H1 (cell line): ENCODE measurements at regions not wholly inside any gene's neighbourhood (a gene's known extent, or its start where the extent isn't known, plus 50 kb on each side); places are given as distances from the start of the nearest gene placed in this dataset.

ENCODE experiments used
- CTCF ChIA-PET: fragments of 300-600 bp; sonication (Branson Sonifier 250); formaldehyde crosslinking; loops from one replicate; lab custom pipeline; 2021; ENCODE audit not compliant: partially characterized antibody; lab: Charles Lee
- POLR2A ChIA-PET: fragments of 300-600 bp; sonication (Branson Sonifier 250); formaldehyde crosslinking; loops from one replicate; lab custom pipeline; 2021; ENCODE audit warnings: inconsistent platforms; ENCODE audit not compliant: partially characterized antibody; lab: Charles Lee
- DNase-seq, 2 experiments: peaks; one replicate each; pipeline versions ENCODE4 v3.0.0 to v3.0.0-alpha.2; 2010 to 2022; ENCODE audit warnings: low spot score in 2 of 2, low read depth in 1 of 2, mixed read lengths in 1 of 2
- FAIRE-seq: peaks from 2 replicates; lab custom pipeline; 2011; peaks lifted over from hg19 to GRCh38; lab: Jason Lieb, UNC
- H2AFZ ChIP-seq: 2 replicates; pipeline ENCODE4 v1.8.1; 2012; ENCODE audit warnings: low read length, inconsistent platforms
- H2AK5ac ChIP-seq: 2 replicates; pipeline ENCODE4 v1.6.1; 2013; ENCODE audit warnings: low read depth, low read length
- H2BK120ac ChIP-seq: replicated peaks from 2 replicates; pipeline ENCODE3; 2013; ENCODE audit warnings: low read depth, low read length, inconsistent platforms
- H2BK12ac ChIP-seq: 2 replicates; pipeline ENCODE4 v1.6.1; 2013; ENCODE audit warnings: low read depth, low read length
- H2BK15ac ChIP-seq: 2 replicates; pipeline ENCODE4 v1.6.1; 2013; ENCODE audit warnings: low read length
- H2BK20ac ChIP-seq: 2 replicates; pipeline ENCODE4 v1.6.1; 2013; ENCODE audit warnings: low read length
- H2BK5ac ChIP-seq: 2 replicates; pipeline ENCODE4 v1.6.1; 2013; ENCODE audit warnings: low read depth, low read length
- H3K14ac ChIP-seq: 2 replicates; pipeline ENCODE4 v1.6.1; 2013; ENCODE audit warnings: inconsistent platforms; ENCODE audit not compliant: insufficient read length
- H3K18ac ChIP-seq: 2 replicates; pipeline ENCODE4 v1.6.1; 2013; ENCODE audit warnings: low read length; ENCODE audit errors: extremely low read depth
- H3K23ac ChIP-seq: 2 replicates; pipeline ENCODE4 v1.6.1; 2013; ENCODE audit warnings: inconsistent platforms; ENCODE audit not compliant: insufficient read length
- H3K23me2 ChIP-seq: 2 replicates; pipeline ENCODE4 v1.6.1; 2013; ENCODE audit warnings: low read depth, low read length
- H3K27ac ChIP-seq: 2 replicates; pipeline ENCODE4 v1.6.1; 2011; ENCODE audit warnings: low read depth, low read length, inconsistent platforms
- H3K27me3 ChIP-seq, 4 experiments: replicated peaks in 1 of 4; 1 replicate in 1 of 4; 2 replicates in 3 of 4; pipeline versions ENCODE4 v1.6.1 to v1.8.1; 2011 to 2013; ENCODE audit warnings: low read length in 3 of 4, mild to moderate bottlenecking in 3 of 4, inconsistent platforms in 2 of 4, mixed read lengths in 2 of 4, moderate library complexity in 1 of 4; ENCODE audit not compliant: control insufficient read depth in 3 of 4, insufficient read depth in 3 of 4; ENCODE audit errors: extremely low read depth in 1 of 4
- H3K36me3 ChIP-seq, 4 experiments: 2 replicates each; pipeline versions ENCODE4 v1.6.1 to v1.8.1; 2011 to 2013; ENCODE audit warnings: mild to moderate bottlenecking in 4 of 4, low read length in 3 of 4, moderate library complexity in 2 of 4, control low read depth in 1 of 4, inconsistent platforms in 1 of 4; ENCODE audit not compliant: insufficient read depth in 4 of 4, control insufficient read depth in 2 of 4
- H3K4ac ChIP-seq: replicated peaks from 2 replicates; pipeline ENCODE3; 2013; ENCODE audit warnings: low read length, low read depth, mixed read lengths, inconsistent platforms; ENCODE audit not compliant: insufficient read length
- H3K4me1 ChIP-seq, 4 experiments: replicated peaks in 1 of 4; 1 replicate in 1 of 4; 2 replicates in 3 of 4; pipeline versions ENCODE4 v1.6.1 to v1.8.1; 2011 to 2013; ENCODE audit warnings: low read length in 3 of 4, inconsistent platforms in 2 of 4, mixed read lengths in 1 of 4; ENCODE audit not compliant: insufficient read depth in 4 of 4, control insufficient read depth in 3 of 4
- H3K4me2 ChIP-seq, 2 experiments: 2 replicates each; pipeline versions ENCODE4 v1.6.1 to v1.8.1; 2011 to 2013; ENCODE audit warnings: low read depth in 2 of 2, low read length in 2 of 2, control low read depth in 1 of 2, inconsistent platforms in 1 of 2, mild to moderate bottlenecking in 1 of 2; ENCODE audit not compliant: insufficient read depth in 1 of 2
- H3K4me3 ChIP-seq, 4 experiments: fragments of 200-600, 300-600 bp in 1 of 4; sonication (generic), shearing (Covaris generic), sonication (Bioruptor Twin) in 1 of 4; 2 replicates each; pipeline versions ENCODE4 v1.5.1 to v1.8.1; 2011 to 2016; ENCODE audit warnings: low read length in 4 of 4, low read depth in 3 of 4, control low read depth in 2 of 4, inconsistent platforms in 2 of 4, mild to moderate bottlenecking in 2 of 4, mixed read lengths in 1 of 4, moderate library complexity in 1 of 4; ENCODE audit not compliant: insufficient read depth in 2 of 4; ENCODE audit errors: extremely low read depth in 1 of 4
- H3K56ac ChIP-seq: replicated peaks from 2 replicates; pipeline ENCODE3; 2013; ENCODE audit warnings: low read depth, mild to moderate bottlenecking, mixed read lengths, low read length, inconsistent platforms; ENCODE audit not compliant: insufficient read length
- H3K79me1 ChIP-seq: 2 replicates; pipeline ENCODE4 v1.6.1; 2013; ENCODE audit warnings: low read depth, low read length, control low read depth
- H3K79me2 ChIP-seq, 2 experiments: 2 replicates each; pipeline versions ENCODE4 v1.6.1 to v1.8.1; 2012 to 2013; ENCODE audit warnings: low read length in 2 of 2, mild to moderate bottlenecking in 2 of 2, inconsistent platforms in 1 of 2; ENCODE audit not compliant: insufficient read depth in 2 of 2, control insufficient read depth in 1 of 2
- H3K9ac ChIP-seq, 4 experiments: replicated peaks in 1 of 4; 1 replicate in 1 of 4; 2 replicates in 3 of 4; pipeline versions ENCODE4 v1.6.1 to v1.8.1; 2011 to 2013; ENCODE audit warnings: low read depth in 3 of 4, low read length in 3 of 4, control low read depth in 2 of 4, mild to moderate bottlenecking in 2 of 4, moderate library complexity in 2 of 4, inconsistent platforms in 1 of 4; ENCODE audit errors: extremely low read depth in 1 of 4
- H3K9me3 ChIP-seq, 2 experiments: 2 replicates each; pipeline versions ENCODE4 v1.6.1 to v1.8.1; 2012 to 2013; ENCODE audit warnings: mild to moderate bottlenecking in 2 of 2, moderate library complexity in 2 of 2, control low read depth in 1 of 2, inconsistent platforms in 1 of 2, low read depth in 1 of 2, low read length in 1 of 2, mixed read lengths in 1 of 2; ENCODE audit not compliant: insufficient read depth in 2 of 2
- H4K20me1 ChIP-seq, 2 experiments: replicated peaks in 1 of 2; 2 replicates each; pipeline versions ENCODE3 to v1.8.1; 2011 to 2013; ENCODE audit warnings: inconsistent platforms in 2 of 2, low read length in 2 of 2, mild to moderate bottlenecking in 1 of 2; ENCODE audit not compliant: insufficient read depth in 2 of 2, control insufficient read depth in 1 of 2
- H4K5ac ChIP-seq: 2 replicates; pipeline ENCODE4 v1.6.1; 2013; ENCODE audit warnings: low read length, low read depth, mixed read lengths, inconsistent platforms; ENCODE audit not compliant: insufficient read length
- H4K8ac ChIP-seq: 2 replicates; pipeline ENCODE4 v1.8.0; 2013; ENCODE audit warnings: mild to moderate bottlenecking, moderate library complexity, low read length, inconsistent platforms; ENCODE audit not compliant: insufficient read depth; ENCODE audit errors: extremely low read depth
- H4K91ac ChIP-seq: replicated peaks from 2 replicates; pipeline ENCODE3; 2013; ENCODE audit warnings: low read length, mixed read lengths, inconsistent platforms; ENCODE audit not compliant: insufficient read length
- CHD2 ChIP-seq: IDR thresholded peaks from 2 replicates; pipeline ENCODE4 v1.6.1; 2012; ENCODE audit warnings: low read length, improper control_type of control experiment
- GTF2F1 ChIP-seq: IDR thresholded peaks from 2 replicates; pipeline ENCODE4 v1.6.1; 2012; ENCODE audit warnings: low read depth, low read length, improper control_type of control experiment, borderline replicate concordance
- HDAC2 ChIP-seq, 2 experiments: fragments of 300-600 bp in 1 of 2; sonication (generic) in 1 of 2; IDR thresholded peaks; 2 replicates each; pipeline ENCODE4 v1.6.1; 2011 to 2012; ENCODE audit warnings: low read depth in 2 of 2, low read length in 2 of 2, mild to moderate bottlenecking in 2 of 2, moderate library complexity in 2 of 2, borderline replicate concordance in 1 of 2, inconsistent platforms in 1 of 2
- NRF1 ChIP-seq: IDR thresholded peaks from 2 replicates; pipeline ENCODE4 v1.6.1; 2011; ENCODE audit warnings: mild to moderate bottlenecking, low read depth, low read length, improper control_type of control experiment
- SRF ChIP-seq: IDR thresholded peaks from 2 replicates; pipeline ENCODE4 v1.6.1; 2011; ENCODE audit warnings: mild to moderate bottlenecking, low read depth, low read length, moderate library complexity
- SUZ12 ChIP-seq: fragments of 200-600 bp; sonication (generic); IDR thresholded peaks from 2 replicates; pipeline ENCODE4 v1.6.1; 2012; ENCODE audit warnings: mild to moderate bottlenecking, inconsistent platforms, low read length, moderate library complexity, mixed read lengths
- WGBS, 2 experiments: shearing (Covaris generic) in 1 of 2; methylation state at CpG; one replicate each; pipeline versions ENCODE4 v1.1.6 to v1.1.7; 2013 to 2015; ENCODE audit warnings: low lambda C conversion rate in 2 of 2, mixed read lengths in 2 of 2, inconsistent platforms in 1 of 2, low coverage in 1 of 2, missing lambda C conversion rate in 1 of 2; ENCODE audit not compliant: insufficient replicate concordance in 2 of 2, insufficient coverage in 1 of 2, insufficient read length in 1 of 2; ENCODE audit errors: extremely low coverage in 1 of 2, missing lambda C conversion rate in 1 of 2; 5-methylcytosine and 5-hydroxymethylcytosine counted together
- TF ChIP-seq, protein P1 (sequence below): IDR thresholded peaks from 2 replicates; pipeline ENCODE4 v1.6.1; 2011; ENCODE audit warnings: low read depth, mild to moderate bottlenecking, low read length; ENCODE audit not compliant: insufficient read depth

DNA sequence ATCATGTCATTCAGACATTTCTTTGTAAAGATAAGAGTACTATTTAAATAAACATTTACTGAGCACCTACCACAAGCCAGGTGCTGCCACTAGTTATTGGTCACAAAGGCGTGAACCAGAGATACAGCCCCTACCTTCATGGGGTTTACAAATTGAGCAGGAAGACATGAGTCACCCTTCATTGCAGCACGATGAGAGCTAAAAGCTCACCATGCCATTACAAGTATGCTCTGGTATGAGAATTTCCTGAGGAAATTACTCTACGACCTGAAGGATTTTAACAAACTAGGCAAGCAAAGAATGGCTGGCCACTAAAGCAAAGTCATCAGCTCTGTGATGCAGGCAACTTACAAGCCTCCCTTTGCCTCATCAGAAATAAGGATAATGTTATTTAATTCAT lies 346.8 kb downstream of the BRINP2 start:
- Histone ChIP-seq H3K9me3 (no peaks in the 10 kb centered on the region), H3K23me2 (no peaks in the 10 kb centered on the region), H3K79me1 (no peaks in the 10 kb centered on the region), H2BK15ac (no peak overlapping the region), H2AFZ (no peak overlapping the region), H3K4ac (no peak overlapping the region), H3K4me3 (no peak overlapping the region), H3K56ac (no peak overlapping the region), H3K9ac (no peak overlapping the region), H3K36me3 (no peaks in the 10 kb centered on the region), H3K79me2 (no peaks in the 10 kb centered on the region; a peak in 1 of 4 replicates), H3K27ac (no peak overlapping the region), H3K4me2 (no peak overlapping the region), H2BK20ac (no peak overlapping the region), H3K4me1 (no peaks in the 10 kb centered on the region), H2BK5ac (no peak overlapping the region), H2BK120ac (no peak overlapping the region), H4K20me1 (no peaks in the 10 kb centered on the region), H4K91ac (no peak overlapping the region), H3K27me3 (no peaks in the 10 kb centered on the region), H3K23ac (no peak overlapping the region), H3K14ac (no peak overlapping the region), H2BK12ac (no peak overlapping the region), H3K18ac (no peak overlapping the region), H4K5ac (no peak overlapping the region), H4K8ac (no peak overlapping the region), H2AK5ac (no peak overlapping the region)
- TF ChIP-seq CHD2 (no peak), HDAC2 (IDR thresholded peaks at IDR 0.05; ENCODE audit: borderline replicate concordance in 1 of 2, low read depth in 2 of 2, low read length in 2 of 2) (no peak), SUZ12 (no peak), NRF1 (no peak), SRF (no peak), GTF2F1 (no peak)
- TF ChIP-seq, protein P1, sequence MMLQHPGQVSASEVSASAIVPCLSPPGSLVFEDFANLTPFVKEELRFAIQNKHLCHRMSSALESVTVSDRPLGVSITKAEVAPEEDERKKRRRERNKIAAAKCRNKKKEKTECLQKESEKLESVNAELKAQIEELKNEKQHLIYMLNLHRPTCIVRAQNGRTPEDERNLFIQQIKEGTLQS: no peak
- CTCF ChIA-PET: no interaction called here
- 87% methylated on average over 3 of the region's 3 CpGs; no CpG with 5 or more reads in 1 of the 2 experiments for WGBS, 2 experiments
- POLR2A ChIA-PET: no interaction called here
- FAIRE-seq (no peak), DNase-seq (no peak)
